GM21367 (cell line): ENCODE measurements at regions not wholly inside any gene's neighbourhood (a gene's known extent, or its start where the extent isn't known, plus 50 kb on each side); places are given as distances from the start of the nearest gene placed in this dataset.

Experiments
- ATAC-seq: cut with Tn5 transposase; IDR thresholded peaks from one replicate; pipeline ENCODE4 v1.9.1; 2021; ENCODE audit not compliant: unreplicated experiment

DNA sequence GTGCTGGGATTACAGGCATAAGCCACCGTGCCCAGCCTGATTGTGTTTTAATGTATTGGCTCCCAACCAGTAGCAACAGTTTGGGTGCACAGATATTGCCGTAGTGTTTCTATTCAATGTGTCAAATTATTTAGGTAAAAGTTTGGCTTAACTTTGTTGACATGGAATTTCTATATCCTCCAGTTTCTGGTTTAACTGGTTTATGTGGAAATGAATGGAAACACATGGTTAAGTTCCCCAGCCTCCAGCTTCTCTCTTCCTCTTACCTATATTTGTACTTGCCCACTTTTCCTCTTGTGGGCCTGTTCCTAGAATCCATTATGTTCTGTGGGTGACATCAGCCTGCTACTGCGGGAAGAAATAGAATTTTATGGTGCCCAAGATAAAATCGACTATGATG is 53.9 kb upstream of the ESR1 start:
- no peak for ATAC-seq

DNA sequence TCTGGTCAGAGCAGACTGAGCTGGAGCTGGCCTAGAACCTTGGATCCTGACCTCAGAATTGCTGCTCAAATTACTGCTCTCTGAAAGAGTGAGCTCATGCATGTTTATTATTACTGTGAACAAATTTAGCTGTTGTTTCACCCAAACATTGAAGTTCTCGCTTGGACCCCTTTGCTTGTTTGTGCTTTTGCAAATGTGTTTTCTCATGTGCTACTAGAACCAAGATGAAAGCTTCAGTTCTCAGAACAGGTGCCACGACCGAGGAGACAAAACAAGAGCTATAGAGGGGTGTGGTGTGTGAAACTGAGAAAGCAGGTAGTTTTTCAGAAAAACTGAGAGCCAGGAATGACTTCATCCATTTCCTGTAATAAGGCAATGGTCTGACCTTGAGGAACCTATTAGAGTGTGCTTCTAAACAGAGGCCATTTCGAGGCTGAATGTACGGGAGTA is 50.0 kb upstream of the ESR1 start:
- peak; percentile 96 for ATAC-seq
